ENCODE measurements at regions not wholly inside any gene's neighbourhood (a gene's known extent, or its start where the extent isn't known, plus 50 kb on each side); places are given as distances from the start of the nearest gene placed in this dataset.

DNA sequence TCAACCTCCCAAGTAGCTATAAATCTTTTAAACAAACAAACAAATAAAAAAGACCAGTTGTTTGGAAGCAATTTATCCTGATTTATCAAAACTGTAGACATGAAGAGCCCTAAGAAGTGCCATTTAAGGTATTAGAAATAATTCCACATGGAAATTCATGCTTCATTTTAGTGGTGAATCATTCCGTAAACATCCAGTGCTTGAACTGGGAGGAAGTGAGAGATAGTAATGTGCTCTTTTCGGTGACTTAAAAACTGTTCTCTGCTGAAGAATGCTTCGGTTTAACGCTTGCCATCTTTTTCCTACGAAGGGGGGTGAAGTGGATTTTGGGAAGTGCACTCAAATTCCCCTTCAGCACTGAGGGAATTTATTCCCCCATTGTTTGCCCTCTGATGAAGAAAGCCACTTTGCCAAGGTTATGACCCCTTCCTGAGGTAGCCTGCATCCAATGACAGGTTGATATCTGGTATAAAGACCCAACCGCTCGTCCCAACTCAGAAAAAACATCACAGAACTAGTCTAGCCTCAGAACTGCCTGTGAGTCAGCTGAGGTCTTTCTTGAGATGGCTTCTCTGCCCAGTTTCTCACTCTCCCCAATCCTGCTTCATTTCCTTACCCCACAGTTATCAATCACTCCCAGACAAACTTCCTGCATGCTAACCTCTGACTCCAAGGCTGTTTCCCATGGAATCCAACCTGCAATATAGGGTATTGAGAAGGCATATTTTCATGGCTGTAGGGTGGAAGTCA, 244.1 kb downstream of the AEBP2 start:
- Histone ChIP-seq H3K36me3 (ENCODE audit: control insufficient read depth in 4 of 4, insufficient read depth in 4 of 4, low read length in 3 of 4) (no peaks in the 10 kb centered on the region), H3K4me3 (ENCODE audit: control insufficient read depth in 1 of 7, extremely low read depth in 1 of 7, insufficient read depth in 4 of 7, low read depth in 2 of 7, low read length in 6 of 7) (no peak overlapping the region), H3K9me3 (ENCODE audit: control extremely low read depth in 1 of 5, control insufficient read depth in 4 of 5, insufficient read depth in 2 of 5, low read depth in 1 of 5, low read length in 4 of 5) (peaks cover 0 to 2% (median 0%) of the 10 kb centered on the region in 5 experiments), H3K27ac (ENCODE audit: insufficient read depth in 1 of 2, low read depth in 1 of 2, low read length in 2 of 2, poor library complexity in 1 of 2, severe bottlenecking in 2 of 2) (no peak overlapping the region), H3K27me3 (replicated peaks in 2 of 5; ENCODE audit: control insufficient read depth in 4 of 5, insufficient read depth in 5 of 5, low read length in 4 of 5) (no peaks in the 10 kb centered on the region), H3K4me1 (ENCODE audit: control extremely low read depth in 1 of 4, control insufficient read depth in 4 of 4, insufficient read depth in 4 of 4, low read length in 3 of 4) (no peaks in the 10 kb centered on the region)
- POLR2A ChIA-PET: interaction anchor here (0.6 kb wide), 1 partner anchor 1391 kb away, joined by 5 read pairs; no protein-coding TSS in a partner anchor
- WGBS (ENCODE audit: insufficient coverage): 92% methylated on average over 7 of the region's 7 CpGs
- no peak for DNase-seq
- CTCF ChIA-PET: no interaction called here

DNA sequence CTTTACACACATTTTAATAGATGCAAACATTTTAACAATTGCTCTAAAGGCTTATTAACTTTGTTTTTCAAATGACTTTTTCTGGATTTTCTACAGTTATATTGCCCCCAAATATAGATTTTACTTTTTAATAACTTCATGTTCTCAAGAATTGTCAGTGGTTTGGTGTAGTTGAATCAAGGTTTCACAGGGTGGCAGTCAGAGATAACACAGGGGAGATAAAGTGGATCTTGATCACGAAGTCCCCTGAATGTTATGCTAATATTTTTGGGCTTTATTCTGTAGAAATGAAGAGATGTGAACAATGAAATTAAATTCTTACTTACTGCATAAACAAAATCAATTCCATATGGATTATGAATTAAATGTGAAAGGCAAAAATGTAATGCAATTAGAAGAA, 248.1 kb downstream of the AEBP2 start:
- DNase-seq: no peak
- Histone ChIP-seq H3K27me3 (replicated peaks in 2 of 5; ENCODE audit: control insufficient read depth in 4 of 5, insufficient read depth in 5 of 5, low read length in 4 of 5) (no peaks in the 10 kb centered on the region), H3K36me3 (ENCODE audit: control insufficient read depth in 4 of 4, insufficient read depth in 4 of 4, low read length in 3 of 4) (no peaks in the 10 kb centered on the region), H3K4me1 (ENCODE audit: control extremely low read depth in 1 of 4, control insufficient read depth in 4 of 4, insufficient read depth in 4 of 4, low read length in 3 of 4) (no peaks in the 10 kb centered on the region), H3K27ac (ENCODE audit: insufficient read depth in 1 of 2, low read depth in 1 of 2, low read length in 2 of 2, poor library complexity in 1 of 2, severe bottlenecking in 2 of 2) (no peak overlapping the region), H3K4me3 (ENCODE audit: control insufficient read depth in 1 of 7, extremely low read depth in 1 of 7, insufficient read depth in 4 of 7, low read depth in 2 of 7, low read length in 6 of 7) (no peak overlapping the region), H3K9me3 (ENCODE audit: control extremely low read depth in 1 of 5, control insufficient read depth in 4 of 5, insufficient read depth in 2 of 5, low read depth in 1 of 5, low read length in 4 of 5) (no peaks in the 10 kb centered on the region)
- POLR2A ChIA-PET: no interaction called here
- WGBS (ENCODE audit: insufficient coverage): no CpG with 5 or more reads among the region's 1 CpG
- CTCF ChIA-PET: interaction anchor here (1.1 kb wide), 1 partner anchor 1485 kb away, joined by 3 read pairs; no protein-coding TSS in a partner anchor

DNA sequence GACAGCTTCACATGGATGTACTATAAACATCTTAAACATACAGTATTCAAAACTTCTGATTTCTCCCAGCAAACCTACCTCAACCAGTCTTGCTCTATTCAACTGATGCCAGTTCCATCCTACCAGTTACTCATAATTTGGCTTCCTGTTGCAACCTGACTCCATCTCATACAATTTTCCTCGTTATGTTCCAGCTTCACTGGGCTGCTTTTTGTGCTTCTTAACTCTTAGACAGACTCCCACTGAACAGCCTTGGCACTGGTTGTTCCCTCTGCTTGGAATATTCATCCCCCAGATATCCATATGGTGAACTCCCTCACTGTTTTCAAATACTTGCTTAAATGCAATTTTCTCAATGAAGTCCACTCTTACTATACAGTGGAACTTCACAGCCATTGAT, 249.2 kb downstream of the AEBP2 start:
- no peak overlapping the region for H3K4me3 ChIP-seq (ENCODE audit: control insufficient read depth in 1 of 7, extremely low read depth in 1 of 7, insufficient read depth in 4 of 7, low read depth in 2 of 7, low read length in 6 of 7)
- DNase-seq: no peak
- no peaks in the 10 kb centered on the region for H3K36me3 ChIP-seq (ENCODE audit: control insufficient read depth in 4 of 4, insufficient read depth in 4 of 4, low read length in 3 of 4)
- H3K27ac ChIP-seq (ENCODE audit: insufficient read depth in 1 of 2, low read depth in 1 of 2, low read length in 2 of 2, poor library complexity in 1 of 2, severe bottlenecking in 2 of 2): no peak overlapping the region
- WGBS (ENCODE audit: insufficient coverage): 78% methylated on average over 1 of the region's 1 CpG
- ChIA-PET POLR2A (no interaction called here), CTCF (no interaction called here)
- H3K9me3 ChIP-seq (ENCODE audit: control extremely low read depth in 1 of 5, control insufficient read depth in 4 of 5, insufficient read depth in 2 of 5, low read depth in 1 of 5, low read length in 4 of 5): no peaks in the 10 kb centered on the region
- H3K27me3 ChIP-seq (replicated peaks in 2 of 5; ENCODE audit: control insufficient read depth in 4 of 5, insufficient read depth in 5 of 5, low read length in 4 of 5): no peaks in the 10 kb centered on the region
- H3K4me1 ChIP-seq (ENCODE audit: control extremely low read depth in 1 of 4, control insufficient read depth in 4 of 4, insufficient read depth in 4 of 4, low read length in 3 of 4): no peaks in the 10 kb centered on the region

DNA sequence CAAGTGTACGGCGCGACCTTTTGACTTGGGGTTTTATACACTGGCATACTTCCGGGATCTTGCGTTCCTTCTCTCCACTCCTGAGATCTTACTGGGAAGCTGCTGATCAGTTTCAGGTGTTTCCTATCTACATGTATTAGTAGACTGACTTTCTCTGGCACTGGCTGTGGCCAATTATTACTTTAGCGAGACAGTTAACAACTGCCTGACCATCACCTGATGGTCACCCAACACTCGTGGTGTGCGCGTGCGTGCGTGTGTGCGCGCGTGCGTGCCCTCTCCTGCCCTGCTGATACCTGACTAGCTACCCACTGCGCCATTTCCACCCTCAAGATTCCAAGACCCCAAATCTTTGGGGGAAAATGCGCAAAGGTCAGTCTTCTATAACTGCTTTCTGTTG, 249.9 kb downstream of the AEBP2 start:
- no peaks in the 10 kb centered on the region for H3K27me3 ChIP-seq (replicated peaks in 2 of 5; ENCODE audit: control insufficient read depth in 4 of 5, insufficient read depth in 5 of 5, low read length in 4 of 5)
- CTCF ChIA-PET: interaction anchor here (0.9 kb wide), 1 partner anchor 20 kb away, joined by 4 read pairs; no protein-coding TSS in a partner anchor
- H3K4me3 ChIP-seq (ENCODE audit: control insufficient read depth in 1 of 7, extremely low read depth in 1 of 7, insufficient read depth in 4 of 7, low read depth in 2 of 7, low read length in 6 of 7): no peak overlapping the region
- DNase-seq: no peak
- POLR2A ChIA-PET: no interaction called here
- 97% methylated on average over 12 of the region's 17 CpGs for WGBS (ENCODE audit: insufficient coverage)
- no peaks in the 10 kb centered on the region for H3K36me3 ChIP-seq (ENCODE audit: control insufficient read depth in 4 of 4, insufficient read depth in 4 of 4, low read length in 3 of 4)
- H3K27ac ChIP-seq (ENCODE audit: insufficient read depth in 1 of 2, low read depth in 1 of 2, low read length in 2 of 2, poor library complexity in 1 of 2, severe bottlenecking in 2 of 2): no peak overlapping the region
- H3K9me3 ChIP-seq (ENCODE audit: control extremely low read depth in 1 of 5, control insufficient read depth in 4 of 5, insufficient read depth in 2 of 5, low read depth in 1 of 5, low read length in 4 of 5): no peaks in the 10 kb centered on the region
- H3K4me1 ChIP-seq (ENCODE audit: control extremely low read depth in 1 of 4, control insufficient read depth in 4 of 4, insufficient read depth in 4 of 4, low read length in 3 of 4): no peaks in the 10 kb centered on the region

DNA sequence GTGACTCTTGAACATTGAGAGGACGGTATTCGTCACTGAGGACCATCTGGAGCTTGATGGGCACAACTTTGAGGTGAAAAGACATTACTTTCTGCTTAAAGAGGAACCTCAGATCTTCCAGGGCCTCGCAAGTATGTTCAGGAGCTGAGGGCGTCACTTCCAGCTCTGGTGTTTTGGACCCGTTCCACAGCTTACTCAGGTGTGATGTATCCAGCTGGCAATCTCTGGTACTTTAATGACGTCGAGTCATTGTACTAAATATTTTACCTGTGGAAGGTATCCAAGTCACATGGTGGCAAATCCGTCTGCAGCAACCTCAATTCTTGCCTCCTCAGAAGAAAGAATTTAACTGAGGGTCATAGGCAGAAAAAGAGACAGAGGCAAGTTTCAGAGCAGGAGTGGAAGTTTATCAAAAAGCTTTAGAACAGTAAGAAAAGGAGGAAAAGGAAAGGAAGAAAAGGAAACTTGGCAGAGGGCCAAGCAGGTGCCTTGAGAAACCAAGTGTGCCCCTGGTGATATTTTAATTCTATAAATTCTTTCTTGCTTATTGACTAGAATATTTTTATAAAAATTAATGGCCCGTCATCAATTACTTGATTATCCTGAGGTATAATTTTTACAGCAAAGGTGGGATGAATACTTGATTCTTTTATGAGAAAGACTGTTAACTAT, 250.6 kb downstream of the AEBP2 start:
- ChIA-PET POLR2A (no interaction called here), CTCF (interaction anchor here (0.9 kb wide), 1 partner anchor 19 kb away, joined by 4 read pairs; no protein-coding TSS in a partner anchor)
- Histone ChIP-seq H3K27ac (ENCODE audit: insufficient read depth in 1 of 2, low read depth in 1 of 2, low read length in 2 of 2, poor library complexity in 1 of 2, severe bottlenecking in 2 of 2) (no peak overlapping the region), H3K36me3 (ENCODE audit: control insufficient read depth in 4 of 4, insufficient read depth in 4 of 4, low read length in 3 of 4) (no peaks in the 10 kb centered on the region), H3K4me3 (ENCODE audit: control insufficient read depth in 1 of 7, extremely low read depth in 1 of 7, insufficient read depth in 4 of 7, low read depth in 2 of 7, low read length in 6 of 7) (no peak overlapping the region), H3K27me3 (replicated peaks in 2 of 5; ENCODE audit: control insufficient read depth in 4 of 5, insufficient read depth in 5 of 5, low read length in 4 of 5) (no peaks in the 10 kb centered on the region), H3K4me1 (ENCODE audit: control extremely low read depth in 1 of 4, control insufficient read depth in 4 of 4, insufficient read depth in 4 of 4, low read length in 3 of 4) (peaks cover 0 to 6% (median 5%) of the 10 kb centered on the region in 4 experiments), H3K9me3 (ENCODE audit: control extremely low read depth in 1 of 5, control insufficient read depth in 4 of 5, insufficient read depth in 2 of 5, low read depth in 1 of 5, low read length in 4 of 5) (no peaks in the 10 kb centered on the region)
- 94% methylated on average over 6 of the region's 9 CpGs for WGBS (ENCODE audit: insufficient coverage)
- DNase-seq: no peak

DNA sequence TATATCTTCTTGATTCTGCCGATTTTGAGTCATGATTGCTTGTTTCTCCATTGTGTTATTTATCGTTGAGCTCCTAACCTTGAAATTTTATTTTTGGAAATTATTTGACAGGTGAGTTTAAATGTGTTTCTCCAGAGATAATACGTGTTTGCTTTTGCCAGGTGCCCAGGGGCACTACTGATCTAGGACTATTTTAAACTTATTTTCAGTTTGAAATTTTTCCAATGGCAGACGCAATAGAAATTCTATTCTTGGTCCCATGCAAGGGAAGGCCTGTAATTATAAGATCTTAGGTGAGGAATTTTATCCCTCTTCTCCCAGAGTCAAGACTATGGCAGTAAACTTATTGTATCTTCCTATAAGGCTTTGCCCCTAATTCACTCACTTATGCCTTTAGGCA, 252.8 kb downstream of the AEBP2 start:
- POLR2A ChIA-PET: no interaction called here
- H3K4me1 ChIP-seq (ENCODE audit: control extremely low read depth in 1 of 4, control insufficient read depth in 4 of 4, insufficient read depth in 4 of 4, low read length in 3 of 4): peaks cover 5 to 19% (median 14%) of the 10 kb centered on the region in 4 experiments
- CTCF ChIA-PET: no interaction called here
- WGBS (ENCODE audit: insufficient coverage): 100% methylated on average over 2 of the region's 4 CpGs
- H3K36me3 ChIP-seq (ENCODE audit: control insufficient read depth in 4 of 4, insufficient read depth in 4 of 4, low read length in 3 of 4): no peaks in the 10 kb centered on the region
- H3K27ac ChIP-seq (ENCODE audit: insufficient read depth in 1 of 2, low read depth in 1 of 2, low read length in 2 of 2, poor library complexity in 1 of 2, severe bottlenecking in 2 of 2): no peak overlapping the region
- no peaks in the 10 kb centered on the region for H3K9me3 ChIP-seq (ENCODE audit: control extremely low read depth in 1 of 5, control insufficient read depth in 4 of 5, insufficient read depth in 2 of 5, low read depth in 1 of 5, low read length in 4 of 5)
- no peak for DNase-seq
- H3K4me3 ChIP-seq (ENCODE audit: control insufficient read depth in 1 of 7, extremely low read depth in 1 of 7, insufficient read depth in 4 of 7, low read depth in 2 of 7, low read length in 6 of 7): no peak overlapping the region
- H3K27me3 ChIP-seq (replicated peaks in 2 of 5; ENCODE audit: control insufficient read depth in 4 of 5, insufficient read depth in 5 of 5, low read length in 4 of 5): no peaks in the 10 kb centered on the region

DNA sequence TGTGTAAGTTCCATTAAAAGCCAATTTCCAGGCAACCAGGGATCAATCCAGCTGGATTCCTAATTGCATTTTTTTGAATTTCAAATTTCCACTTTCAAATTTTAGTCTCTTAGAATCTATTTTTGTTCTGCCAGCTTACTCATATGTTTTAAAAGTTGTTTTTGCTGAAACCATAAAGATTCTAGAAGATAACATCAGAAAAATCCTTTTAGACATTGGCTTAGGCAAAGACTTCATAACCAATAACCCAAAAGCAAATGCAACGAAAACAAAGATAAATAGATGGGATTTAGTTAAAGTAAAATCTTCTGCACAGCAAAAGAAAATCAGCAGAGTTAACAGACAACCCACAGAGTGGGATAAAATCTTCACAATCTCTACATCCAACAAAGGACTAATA, 253.3 kb downstream of the AEBP2 start:
- no peaks in the 10 kb centered on the region for H3K9me3 ChIP-seq (ENCODE audit: control extremely low read depth in 1 of 5, control insufficient read depth in 4 of 5, insufficient read depth in 2 of 5, low read depth in 1 of 5, low read length in 4 of 5)
- peaks cover 5 to 19% (median 14%) of the 10 kb centered on the region in 4 experiments for H3K4me1 ChIP-seq (ENCODE audit: control extremely low read depth in 1 of 4, control insufficient read depth in 4 of 4, insufficient read depth in 4 of 4, low read length in 3 of 4)
- POLR2A ChIA-PET: no interaction called here
- H3K4me3 ChIP-seq (ENCODE audit: control insufficient read depth in 1 of 7, extremely low read depth in 1 of 7, insufficient read depth in 4 of 7, low read depth in 2 of 7, low read length in 6 of 7): no peak overlapping the region
- no peak for DNase-seq
- no peaks in the 10 kb centered on the region for H3K27me3 ChIP-seq (replicated peaks in 2 of 5; ENCODE audit: control insufficient read depth in 4 of 5, insufficient read depth in 5 of 5, low read length in 4 of 5)
- H3K36me3 ChIP-seq (ENCODE audit: control insufficient read depth in 4 of 4, insufficient read depth in 4 of 4, low read length in 3 of 4): no peaks in the 10 kb centered on the region
- no peak overlapping the region for H3K27ac ChIP-seq (ENCODE audit: insufficient read depth in 1 of 2, low read depth in 1 of 2, low read length in 2 of 2, poor library complexity in 1 of 2, severe bottlenecking in 2 of 2)
- CTCF ChIA-PET: interaction anchor here (1.0 kb wide), 1 partner anchor 1106 kb away, joined by 3 read pairs; no protein-coding TSS in a partner anchor
- WGBS (ENCODE audit: insufficient coverage): no CpG with 5 or more reads among the region's 1 CpG

Data from common myeloid progenitor, CD34-positive (primary cell).